K562 (cell line): ENCODE measurements at regions not wholly inside any gene's neighbourhood (a gene's known extent, or its start where the extent isn't known, plus 50 kb on each side); places are given as distances from the start of the nearest gene placed in this dataset.

Source experiments
- ATAC-seq: fragments of 200-7000 bp; cut with Tn5 transposase; 3 replicates; pipeline ENCODE4 v1.9.1; 2020; ENCODE audit warnings: moderate library complexity
- BruUV-seq: library from RNA; stranded (reverse); fragments of 400-500 nt; replicated peaks from 2 replicates; lab custom pipeline; 2021; lab: Mats Ljungman, UMichigan
- CTCF ChIA-PET: fragments of 300-600 bp; formaldehyde crosslinking; extraction: SDS; loops from one replicate; lab custom pipeline; 2021; ENCODE audit warnings: low intra/inter-chr PET ratio; lab: Yijun Ruan, JAX
- POLR2A ChIA-PET: fragments of 300-600, 350-650 bp; sonication (Branson Sonifier 250); formaldehyde crosslinking; extraction: SDS; loops from one replicate; lab custom pipeline; 2021; ENCODE audit warnings: antibody characterized with exemption, inconsistent platforms; lab: Yijun Ruan, JAX
- DNase-seq, 4 experiments: peaks; one replicate each; pipeline versions ENCODE4 v3.0.0 to v3.0.0-alpha.2; 2011 to 2018; ENCODE audit warnings: low spot score in 3 of 4, mixed read lengths in 3 of 4; ENCODE audit errors: extremely low read depth in 1 of 4
- FAIRE-seq: peaks from 2 replicates; lab custom pipeline; 2011; peaks lifted over from hg19 to GRCh38; lab: Jason Lieb, UNC
- H2AFZ ChIP-seq: 2 replicates; pipeline ENCODE4 v1.6.0; 2011; ENCODE audit warnings: low read depth, low read length, control low read depth, inconsistent platforms
- H3K27ac ChIP-seq: fragments of 200-600 bp; 3 replicates; pipeline ENCODE4 v1.8.0; 2011; ENCODE audit warnings: low read depth, mild to moderate bottlenecking, control low read depth, inconsistent platforms, low read length, moderate library complexity, mixed read lengths; ENCODE audit errors: extremely low read depth
- H3K27me3 ChIP-seq, 2 experiments: fragments of 300-600 bp in 1 of 2; 2 replicates in 1 of 2; 3 replicates in 1 of 2; pipeline versions ENCODE4 v1.6.0 to v1.8.0; 2011; ENCODE audit warnings: inconsistent platforms in 2 of 2, low read length in 2 of 2, mild to moderate bottlenecking in 1 of 2, mixed read lengths in 1 of 2, moderate library complexity in 1 of 2; ENCODE audit not compliant: control insufficient read depth in 2 of 2, insufficient read depth in 2 of 2
- H3K36me3 ChIP-seq: fragments of 300-600 bp; 3 replicates; pipeline ENCODE4 v1.8.0; 2011; ENCODE audit warnings: mild to moderate bottlenecking, low read length, inconsistent platforms; ENCODE audit not compliant: control insufficient read depth, insufficient read depth
- H3K4me1 ChIP-seq, 2 experiments: fragments of 200-600 bp in 1 of 2; replicated peaks in 1 of 2; 2 replicates in 1 of 2; 3 replicates in 1 of 2; pipeline versions ENCODE4 v1.5.1 to v1.8.0; 2011; ENCODE audit warnings: inconsistent platforms in 2 of 2, low read length in 2 of 2, mild to moderate bottlenecking in 1 of 2, mixed read lengths in 1 of 2, moderate library complexity in 1 of 2; ENCODE audit not compliant: control insufficient read depth in 2 of 2, insufficient read depth in 2 of 2
- H3K4me2 ChIP-seq: 2 replicates; pipeline ENCODE4 v1.6.1; 2011; ENCODE audit warnings: low read length, control low read depth, inconsistent platforms, mixed read lengths; ENCODE audit not compliant: insufficient read depth
- H3K4me3 ChIP-seq: fragments of 200-600 bp; sonication (generic), shearing (Covaris generic); 2 replicates; pipeline ENCODE4 v1.5.1; 2016; ENCODE audit warnings: control low read depth, inconsistent platforms
- H3K79me2 ChIP-seq: fragments of 200-600 bp; 3 replicates; pipeline ENCODE4 v1.8.0; 2011; ENCODE audit warnings: low read length, inconsistent platforms; ENCODE audit not compliant: control insufficient read depth, insufficient read depth
- H3K9ac ChIP-seq, 2 experiments: 2 replicates each; pipeline versions ENCODE4 v1.6.0 to v1.6.1; 2011; ENCODE audit warnings: low read depth in 2 of 2, low read length in 2 of 2, control low read depth in 1 of 2, inconsistent platforms in 1 of 2, mild to moderate bottlenecking in 1 of 2, mixed read lengths in 1 of 2; ENCODE audit not compliant: insufficient read depth in 1 of 2
- H3K9me1 ChIP-seq: one replicate; pipeline ENCODE4 v1.6.0; 2011; ENCODE audit warnings: inconsistent platforms, mild to moderate bottlenecking, low read length, moderate library complexity; ENCODE audit not compliant: control insufficient read depth, insufficient read depth
- H3K9me3 ChIP-seq: replicated peaks from 2 replicates; pipeline ENCODE4 v1.5.1; 2011; ENCODE audit warnings: low read depth, low read length, inconsistent platforms; ENCODE audit not compliant: control insufficient read depth, insufficient read depth
- H4K20me1 ChIP-seq: replicated peaks from 2 replicates; pipeline ENCODE4 v1.6.1; 2011; ENCODE audit warnings: low read length, inconsistent platforms, mixed read lengths; ENCODE audit not compliant: control insufficient read depth, insufficient read depth
- BRCA1 ChIP-seq, 2 experiments: fragments of 450-650 bp in 1 of 2; sonication (generic) in 1 of 2; formaldehyde crosslinking in 1 of 2; IDR thresholded peaks; 2 replicates each; pipeline versions ENCODE4 v1.5.0 to v1.6.1; 2017 to 2020; ENCODE audit warnings: mild to moderate bottlenecking in 1 of 2, missing genetic modification reagents in 1 of 2
- HNRNPL ChIP-seq: fragments of 200-400 bp; formaldehyde crosslinking; IDR thresholded peaks from 2 replicates; pipeline ENCODE4 v1.6.1; 2017; ENCODE audit warnings: low read depth, mild to moderate bottlenecking, low read length
- MCM7 ChIP-seq, 2 experiments: fragments of 450-650 bp; IDR thresholded peaks; 2 replicates each; pipeline ENCODE4 v1.6.1; 2016 to 2018
- MEIS2 ChIP-seq: fragments of 450-650 bp; IDR thresholded peaks from 2 replicates; pipeline ENCODE4 v1.6.1; 2014; ENCODE audit warnings: mild to moderate bottlenecking; ENCODE audit not compliant: partially characterized antibody
- MYBL2 ChIP-seq, 2 experiments: fragments of 450-650 bp in 1 of 2; sonication (generic) in 1 of 2; formaldehyde crosslinking in 1 of 2; IDR thresholded peaks; 2 replicates each; pipeline versions ENCODE4 v1.6.1 to v1.8.1; 2017 to 2022; ENCODE audit warnings: borderline replicate concordance in 1 of 2, inconsistent platforms in 1 of 2, low read depth in 1 of 2, mild to moderate bottlenecking in 1 of 2, missing genetic modification reagents in 1 of 2, moderate library complexity in 1 of 2
- PTBP1 ChIP-seq: fragments of 200-400 bp; formaldehyde crosslinking; IDR thresholded peaks from 2 replicates; pipeline ENCODE4 v1.6.1; 2017; ENCODE audit warnings: low read depth, low read length
- TSC22D4 ChIP-seq: fragments of 450-650 bp; IDR thresholded peaks from 2 replicates; pipeline ENCODE4 v1.6.1; 2016; ENCODE audit warnings: missing genetic modification characterization, missing biosample characterization, control low read depth
- WGBS: fragments of 100-300 bp; shearing (Covaris generic); methylation state at CpG from one replicate; pipeline ENCODE4 v1.1.6; 2016; ENCODE audit warnings: low coverage, mixed read lengths; ENCODE audit not compliant: insufficient coverage; ENCODE audit errors: missing lambda C conversion rate; 5-methylcytosine and 5-hydroxymethylcytosine counted together
- in situ Hi-C: fragments of 300-500 bp; cut with MboI; formaldehyde crosslinking; loops from 4 replicates; pipeline ENCODE4 v1.15.0; 2018; ENCODE audit warnings: inconsistent platforms, mixed read lengths
- intact Hi-C: fragments of 100-400 bp; cut with micrococcal nuclease; formaldehyde crosslinking; loops from 2 replicates; pipeline ENCODE4 v1.14.2; 2022
- TF ChIP-seq, protein P1 (sequence below): fragments of 450-650 bp; IDR thresholded peaks from 2 replicates; pipeline ENCODE4 v1.6.1; 2016; ENCODE audit warnings: mild to moderate bottlenecking
- TF ChIP-seq, protein P2 (sequence below): fragments of 450-650 bp; IDR thresholded peaks from 2 replicates; pipeline ENCODE4 v1.6.1; 2016; ENCODE audit warnings: antibody characterized with exemption
- TF ChIP-seq, protein P3 (sequence below): fragments of 450-650 bp; IDR thresholded peaks from 2 replicates; pipeline ENCODE4 v1.6.1; 2018; ENCODE audit not compliant: partially characterized antibody
- TF ChIP-seq, protein P4 (sequence below): fragments of 450-650 bp; conservative IDR thresholded peaks from 2 replicates; pipeline ENCODE4 v1.6.1; 2016; ENCODE audit warnings: missing genetic modification characterization, low read depth, mild to moderate bottlenecking, control low read depth, missing compliant biosample characterization

DNA sequence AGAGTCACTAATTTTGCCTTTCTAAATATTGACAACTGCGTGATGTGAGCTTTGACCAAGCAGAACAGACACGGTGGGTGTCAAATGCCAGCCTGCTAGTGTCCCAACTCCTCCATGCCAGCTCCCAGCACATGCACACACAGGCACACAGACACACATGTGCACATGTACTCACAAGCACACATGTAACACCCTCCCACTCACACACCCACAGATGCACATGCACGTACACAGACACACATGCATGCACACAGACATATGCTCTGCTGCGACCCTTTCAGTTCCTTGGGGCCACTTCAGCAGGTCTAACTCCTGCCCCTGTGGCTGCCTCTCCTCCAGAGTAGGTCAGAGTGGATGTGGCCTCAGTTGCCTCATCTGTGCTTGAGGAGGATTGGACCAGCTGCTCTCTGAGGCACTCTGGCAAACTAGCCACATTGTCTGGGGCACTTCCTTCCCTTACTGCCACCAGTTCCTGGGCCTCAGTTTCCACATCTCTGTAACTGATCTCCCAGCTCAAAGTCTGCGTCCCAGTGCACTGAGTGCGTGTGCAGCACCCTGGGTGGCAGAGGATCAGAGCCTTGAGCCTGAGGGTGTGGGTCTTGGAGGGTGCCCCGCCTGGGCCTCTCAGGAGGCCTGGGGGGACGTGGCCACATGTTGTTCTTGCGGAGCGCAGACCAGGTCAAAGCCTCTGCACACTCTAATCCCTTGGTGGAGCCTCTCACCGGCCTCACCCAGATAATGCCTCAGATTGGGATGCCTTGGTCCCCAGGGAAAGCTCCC is 55.0 kb upstream of the PRR23E start:
- intact Hi-C loops: no loop called here
- Histone ChIP-seq H3K27ac (no peak overlapping the region), H3K4me2 (no peak overlapping the region), H3K9ac (no peak overlapping the region), H3K9me3 (no peaks in the 10 kb centered on the region), H3K4me3 (no peak overlapping the region), H4K20me1 (no peaks in the 10 kb centered on the region), H3K79me2 (no peaks in the 10 kb centered on the region), H3K36me3 (no peaks in the 10 kb centered on the region), H3K27me3 (peaks cover 0 to 39% of the 10 kb centered on the region in 2 experiments), H2AFZ (no peak overlapping the region), H3K9me1 (no peaks in the 10 kb centered on the region), H3K4me1 (peaks cover 0 to 14% of the 10 kb centered on the region in 2 experiments; a peak in 2 of 5 replicates)
- ATAC-seq: no peak
- FAIRE-seq: no peak
- CTCF ChIA-PET: no interaction called here
- in situ Hi-C loops: no loop called here
- no TSS peak for BruUV-seq
- DNase-seq: no peak
- 12% methylated on average over 9 of the region's 11 CpGs for WGBS
- POLR2A ChIA-PET: interaction anchor here (0.6 to 0.7 kb wide), 2 partner anchors 13 to 15 kb away, joined by 3 to 5 read pairs; no protein-coding TSS in a partner anchor
- TF ChIP-seq, protein P1, sequence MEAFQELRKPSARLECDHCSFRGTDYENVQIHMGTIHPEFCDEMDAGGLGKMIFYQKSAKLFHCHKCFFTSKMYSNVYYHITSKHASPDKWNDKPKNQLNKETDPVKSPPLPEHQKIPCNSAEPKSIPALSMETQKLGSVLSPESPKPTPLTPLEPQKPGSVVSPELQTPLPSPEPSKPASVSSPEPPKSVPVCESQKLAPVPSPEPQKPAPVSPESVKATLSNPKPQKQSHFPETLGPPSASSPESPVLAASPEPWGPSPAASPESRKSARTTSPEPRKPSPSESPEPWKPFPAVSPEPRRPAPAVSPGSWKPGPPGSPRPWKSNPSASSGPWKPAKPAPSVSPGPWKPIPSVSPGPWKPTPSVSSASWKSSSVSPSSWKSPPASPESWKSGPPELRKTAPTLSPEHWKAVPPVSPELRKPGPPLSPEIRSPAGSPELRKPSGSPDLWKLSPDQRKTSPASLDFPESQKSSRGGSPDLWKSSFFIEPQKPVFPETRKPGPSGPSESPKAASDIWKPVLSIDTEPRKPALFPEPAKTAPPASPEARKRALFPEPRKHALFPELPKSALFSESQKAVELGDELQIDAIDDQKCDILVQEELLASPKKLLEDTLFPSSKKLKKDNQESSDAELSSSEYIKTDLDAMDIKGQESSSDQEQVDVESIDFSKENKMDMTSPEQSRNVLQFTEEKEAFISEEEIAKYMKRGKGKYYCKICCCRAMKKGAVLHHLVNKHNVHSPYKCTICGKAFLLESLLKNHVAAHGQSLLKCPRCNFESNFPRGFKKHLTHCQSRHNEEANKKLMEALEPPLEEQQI: no peak
- TF ChIP-seq, protein P2, sequence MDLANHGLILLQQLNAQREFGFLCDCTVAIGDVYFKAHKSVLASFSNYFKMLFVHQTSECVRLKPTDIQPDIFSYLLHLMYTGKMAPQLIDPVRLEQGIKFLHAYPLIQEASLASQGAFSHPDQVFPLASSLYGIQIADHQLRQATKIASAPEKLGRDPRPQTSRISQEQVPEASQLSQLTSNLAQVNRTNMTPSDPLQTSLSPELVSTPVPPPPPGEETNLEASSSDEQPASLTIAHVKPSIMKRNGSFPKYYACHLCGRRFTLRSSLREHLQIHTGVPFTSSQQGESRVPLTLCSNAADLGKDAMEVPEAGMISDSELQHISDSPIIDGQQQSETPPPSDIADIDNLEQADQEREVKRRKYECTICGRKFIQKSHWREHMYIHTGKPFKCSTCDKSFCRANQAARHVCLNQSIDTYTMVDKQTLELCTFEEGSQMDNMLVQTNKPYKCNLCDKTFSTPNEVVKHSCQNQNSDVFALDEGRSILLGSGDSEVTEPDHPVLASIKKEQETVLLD: no peak
- TF ChIP-seq BRCA1 (IDR thresholded peaks at IDR 0.05): no peak
- no peak for TF ChIP-seq BRCA1 (CRISPR knock-in tag; IDR thresholded peaks at IDR 0.05)
- TF ChIP-seq MCM7 (IDR thresholded peaks at IDR 0.05): no peak
- TF ChIP-seq TSC22D4 (tag): no peak
- TF ChIP-seq MYBL2 (IDR thresholded peaks at IDR 0.05; ENCODE audit: low read depth): no peak
- no peak for TF ChIP-seq MYBL2 (CRISPR knock-in tag; IDR thresholded peaks at IDR 0.05; ENCODE audit: borderline replicate concordance)
- TF ChIP-seq, protein P3, sequence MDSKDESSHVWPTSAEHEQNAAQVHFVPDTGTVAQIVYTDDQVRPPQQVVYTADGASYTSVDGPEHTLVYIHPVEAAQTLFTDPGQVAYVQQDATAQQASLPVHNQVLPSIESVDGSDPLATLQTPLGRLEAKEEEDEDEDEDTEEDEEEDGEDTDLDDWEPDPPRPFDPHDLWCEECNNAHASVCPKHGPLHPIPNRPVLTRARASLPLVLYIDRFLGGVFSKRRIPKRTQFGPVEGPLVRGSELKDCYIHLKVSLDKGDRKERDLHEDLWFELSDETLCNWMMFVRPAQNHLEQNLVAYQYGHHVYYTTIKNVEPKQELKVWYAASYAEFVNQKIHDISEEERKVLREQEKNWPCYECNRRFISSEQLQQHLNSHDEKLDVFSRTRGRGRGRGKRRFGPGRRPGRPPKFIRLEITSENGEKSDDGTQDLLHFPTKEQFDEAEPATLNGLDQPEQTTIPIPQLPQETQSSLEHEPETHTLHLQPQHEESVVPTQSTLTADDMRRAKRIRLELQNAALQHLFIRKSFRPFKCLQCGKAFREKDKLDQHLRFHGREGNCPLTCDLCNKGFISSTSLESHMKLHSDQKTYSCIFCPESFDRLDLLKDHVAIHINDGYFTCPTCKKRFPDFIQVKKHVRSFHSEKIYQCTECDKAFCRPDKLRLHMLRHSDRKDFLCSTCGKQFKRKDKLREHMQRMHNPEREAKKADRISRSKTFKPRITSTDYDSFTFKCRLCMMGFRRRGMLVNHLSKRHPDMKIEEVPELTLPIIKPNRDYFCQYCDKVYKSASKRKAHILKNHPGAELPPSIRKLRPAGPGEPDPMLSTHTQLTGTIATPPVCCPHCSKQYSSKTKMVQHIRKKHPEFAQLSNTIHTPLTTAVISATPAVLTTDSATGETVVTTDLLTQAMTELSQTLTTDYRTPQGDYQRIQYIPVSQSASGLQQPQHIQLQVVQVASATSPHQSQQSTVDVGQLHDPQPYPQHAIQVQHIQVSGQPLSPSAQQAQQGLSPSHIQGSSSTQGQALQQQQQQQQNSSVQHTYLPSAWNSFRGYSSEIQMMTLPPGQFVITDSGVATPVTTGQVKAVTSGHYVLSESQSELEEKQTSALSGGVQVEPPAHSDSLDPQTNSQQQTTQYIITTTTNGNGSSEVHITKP: no peak
- TF ChIP-seq PTBP1: no peak
- no peak for TF ChIP-seq MEIS2
- TF ChIP-seq, protein P4, sequence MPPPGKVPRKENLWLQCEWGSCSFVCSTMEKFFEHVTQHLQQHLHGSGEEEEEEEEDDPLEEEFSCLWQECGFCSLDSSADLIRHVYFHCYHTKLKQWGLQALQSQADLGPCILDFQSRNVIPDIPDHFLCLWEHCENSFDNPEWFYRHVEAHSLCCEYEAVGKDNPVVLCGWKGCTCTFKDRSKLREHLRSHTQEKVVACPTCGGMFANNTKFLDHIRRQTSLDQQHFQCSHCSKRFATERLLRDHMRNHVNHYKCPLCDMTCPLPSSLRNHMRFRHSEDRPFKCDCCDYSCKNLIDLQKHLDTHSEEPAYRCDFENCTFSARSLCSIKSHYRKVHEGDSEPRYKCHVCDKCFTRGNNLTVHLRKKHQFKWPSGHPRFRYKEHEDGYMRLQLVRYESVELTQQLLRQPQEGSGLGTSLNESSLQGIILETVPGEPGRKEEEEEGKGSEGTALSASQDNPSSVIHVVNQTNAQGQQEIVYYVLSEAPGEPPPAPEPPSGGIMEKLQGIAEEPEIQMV: no peak
- TF ChIP-seq HNRNPL: no peak
